ENCODE measurements at regions not wholly inside any gene's neighbourhood (a gene's known extent, or its start where the extent isn't known, plus 50 kb on each side); places are given as distances from the start of the nearest gene placed in this dataset.
"Not testable (repeated sequence)": the region's sequence is repeated elsewhere in the genome, so short reads cannot be mapped to it uniquely, and the experiment has no call there.

DNA sequence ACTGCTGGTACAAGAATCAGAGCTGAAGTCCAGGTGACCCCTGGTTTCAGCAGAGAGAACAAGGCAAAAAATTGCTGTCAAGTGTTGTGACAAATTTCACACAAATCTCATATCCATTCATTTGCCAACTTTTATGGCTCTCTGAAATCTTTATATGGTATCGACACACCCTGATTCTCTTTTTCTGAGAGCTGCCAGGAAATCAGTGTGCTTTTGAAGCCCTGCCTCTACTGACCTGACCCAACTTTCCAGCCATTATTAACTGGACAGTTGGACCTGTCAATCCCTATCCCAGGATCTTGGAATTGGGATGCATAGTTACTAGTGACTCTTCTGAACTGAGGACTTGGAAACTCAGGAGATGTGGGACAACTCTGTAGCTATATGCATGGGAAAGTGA, 288.2 kb upstream of the GADL1 start:
- in situ Hi-C loops (cut with HindIII; ENCODE audit: low pct_unique_long_range_greater_than_20kb, low sequenced_read_pairs) = no loop called here
- DNase-seq (ENCODE audit: low read depth, low spot score) = no peak

- in situ Hi-C loops (cut with HindIII; ENCODE audit: low pct_unique_long_range_greater_than_20kb, low sequenced_read_pairs) = no loop called here
- DNase-seq (ENCODE audit: low read depth, low spot score) = no peak
These were observed 290.0 kb upstream of the GADL1 start for GRCh38 chr3:31184261-31185061.

- DNase-seq (ENCODE audit: low read depth, low spot score) = no peak
- in situ Hi-C loops (cut with HindIII; ENCODE audit: low pct_unique_long_range_greater_than_20kb, low sequenced_read_pairs) = no loop called here
These were observed 290.5 kb upstream of the GADL1 start for GRCh38 chr3:31185062-31185357.

DNA sequence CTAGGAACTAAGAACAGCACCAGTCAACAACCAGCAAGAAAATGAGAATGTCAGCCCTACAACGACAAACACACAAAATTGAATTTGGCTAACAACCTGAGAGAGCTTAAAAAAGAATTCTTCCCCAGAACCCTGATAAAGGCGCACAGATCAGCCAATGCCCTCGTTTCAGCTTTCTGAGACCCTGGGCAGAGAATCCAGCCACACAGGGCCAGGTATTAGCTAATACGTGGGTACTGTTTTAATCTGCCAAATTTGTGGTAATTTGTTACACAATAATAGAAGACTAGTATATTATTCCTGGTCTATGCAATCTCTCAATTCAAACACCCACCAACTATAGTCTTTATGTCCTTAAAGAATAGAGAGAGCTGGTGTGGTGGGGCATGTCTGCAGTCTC, 291.6 kb upstream of the GADL1 start:
- DNase-seq (ENCODE audit: low read depth, low spot score) = no peak
- in situ Hi-C loops (cut with HindIII; ENCODE audit: low pct_unique_long_range_greater_than_20kb, low sequenced_read_pairs) = no loop called here

DNA sequence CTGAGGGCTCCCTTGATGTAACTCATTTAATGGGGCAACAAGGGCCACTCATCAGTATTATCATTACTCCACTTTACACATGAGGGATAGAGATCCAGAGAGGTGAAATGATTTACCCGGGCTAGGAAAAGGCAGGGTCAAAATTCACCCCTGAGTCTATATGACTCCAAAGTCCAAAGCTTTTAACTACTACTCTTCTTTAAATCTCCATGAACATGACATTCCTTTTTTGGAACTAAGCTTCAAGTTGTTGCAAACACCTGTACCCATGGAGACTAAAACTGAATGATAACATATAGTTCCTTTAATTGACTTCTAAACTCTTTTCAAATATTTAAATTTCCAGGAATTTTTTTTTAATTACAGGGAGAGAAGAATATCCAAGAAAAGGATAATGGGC, 292.9 kb upstream of the GADL1 start:
- in situ Hi-C loops (cut with HindIII; ENCODE audit: low pct_unique_long_range_greater_than_20kb, low sequenced_read_pairs) = no loop called here
- DNase-seq (ENCODE audit: low read depth, low spot score) = no peak

GRCh38 chr3:31188112-31188511, 293.7 kb upstream of the GADL1 start:
- in situ Hi-C loops (cut with HindIII; ENCODE audit: low pct_unique_long_range_greater_than_20kb, low sequenced_read_pairs) = no loop called here
- no peak for DNase-seq (ENCODE audit: low read depth, low spot score)

- in situ Hi-C loops (cut with HindIII; ENCODE audit: low pct_unique_long_range_greater_than_20kb, low sequenced_read_pairs) = no loop called here
- DNase-seq (ENCODE audit: low read depth, low spot score) = no peak
These were observed 294.9 kb upstream of the GADL1 start for GRCh38 chr3:31189330-31189729.

- in situ Hi-C loops (cut with HindIII; ENCODE audit: low pct_unique_long_range_greater_than_20kb, low sequenced_read_pairs) = no loop called here
- DNase-seq (ENCODE audit: low read depth, low spot score) = no peak
These were observed 295.5 kb upstream of the GADL1 start for GRCh38 chr3:31189971-31190370.

- in situ Hi-C loops (cut with HindIII; ENCODE audit: low pct_unique_long_range_greater_than_20kb, low sequenced_read_pairs) = no loop called here
- DNase-seq (ENCODE audit: low read depth, low spot score) = no peak
These were observed 296.9 kb upstream of the GADL1 start for GRCh38 chr3:31191354-31191753.

- no peak for DNase-seq (ENCODE audit: low read depth, low spot score)
- in situ Hi-C loops (cut with HindIII; ENCODE audit: low pct_unique_long_range_greater_than_20kb, low sequenced_read_pairs) = no loop called here
These were observed 299.0 kb upstream of the GADL1 start for GRCh38 chr3:31193429-31193828.

- no peak for DNase-seq (ENCODE audit: low read depth, low spot score)
- in situ Hi-C loops (cut with HindIII; ENCODE audit: low pct_unique_long_range_greater_than_20kb, low sequenced_read_pairs) = no loop called here
These were observed 299.4 kb upstream of the GADL1 start for GRCh38 chr3:31193871-31194270.

- DNase-seq (ENCODE audit: low read depth, low spot score) = no peak
- in situ Hi-C loops (cut with HindIII; ENCODE audit: low pct_unique_long_range_greater_than_20kb, low sequenced_read_pairs) = no loop called here
These were observed 301.8 kb upstream of the GADL1 start for GRCh38 chr3:31196261-31196660.

DNA sequence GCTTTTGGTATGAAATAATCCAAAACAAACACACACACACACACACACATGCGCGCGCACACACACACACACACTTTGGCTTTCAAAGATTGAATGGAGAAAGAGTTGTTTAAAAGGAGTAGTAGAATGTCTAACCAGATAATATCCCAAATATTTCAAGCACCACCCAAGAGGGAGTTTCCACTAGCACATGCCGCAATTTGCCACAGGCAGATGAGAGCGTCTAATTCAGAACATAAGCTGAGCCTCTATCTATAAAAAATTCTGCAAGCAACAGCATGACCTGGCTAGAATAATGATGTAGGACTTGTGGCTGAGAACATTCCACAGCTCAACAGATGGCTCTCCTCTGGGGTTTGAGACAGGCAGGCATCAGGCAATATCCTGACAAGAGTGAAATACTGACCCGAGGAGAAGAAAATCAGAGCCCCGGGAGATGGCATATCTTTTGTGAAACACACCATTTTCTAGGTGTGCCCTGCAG, 302.5 kb upstream of the GADL1 start:
- in situ Hi-C loops (cut with HindIII; ENCODE audit: low pct_unique_long_range_greater_than_20kb, low sequenced_read_pairs) = no loop called here
- no peak for DNase-seq (ENCODE audit: low read depth, low spot score)

GRCh38 chr3:31197941-31198340, 303.5 kb upstream of the GADL1 start:
- no peak for DNase-seq (ENCODE audit: low read depth, low spot score)
- in situ Hi-C loops (cut with HindIII; ENCODE audit: low pct_unique_long_range_greater_than_20kb, low sequenced_read_pairs) = no loop called here

DNA sequence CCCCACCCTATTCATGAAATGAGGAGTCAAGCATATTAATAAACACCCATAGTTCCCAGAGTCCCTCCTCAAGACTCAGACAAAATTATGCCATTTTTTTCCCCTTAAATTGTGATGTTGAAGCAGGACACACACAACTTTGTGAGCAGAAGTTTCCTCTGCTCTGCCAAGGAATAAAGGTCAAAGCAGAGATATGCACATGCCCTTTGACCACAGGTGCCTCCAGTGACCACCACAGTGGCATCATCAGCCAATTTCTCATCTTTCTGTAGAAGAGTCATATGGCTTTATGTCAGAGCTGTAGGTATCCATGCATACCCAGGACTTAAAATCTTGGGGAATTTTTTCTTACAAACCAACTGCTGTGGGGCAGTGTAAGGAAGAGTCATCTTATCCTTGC, 304.4 kb upstream of the GADL1 start:
- in situ Hi-C loops (cut with HindIII; ENCODE audit: low pct_unique_long_range_greater_than_20kb, low sequenced_read_pairs) = no loop called here
- no peak for DNase-seq (ENCODE audit: low read depth, low spot score)

- no peak for DNase-seq (ENCODE audit: low read depth, low spot score)
- in situ Hi-C loops (cut with HindIII; ENCODE audit: low pct_unique_long_range_greater_than_20kb, low sequenced_read_pairs) = no loop called here
These were observed 309.7 kb upstream of the GADL1 start for GRCh38 chr3:31203960-31204795.

- DNase-seq (ENCODE audit: low read depth, low spot score); in situ Hi-C loops (cut with HindIII; ENCODE audit: low pct_unique_long_range_greater_than_20kb, low sequenced_read_pairs): not testable (repeated sequence)
These were observed 310.3 kb upstream of the GADL1 start for GRCh38 chr3:31204796-31205056.

- DNase-seq (ENCODE audit: low read depth, low spot score) = no peak
These were observed 315.7 kb upstream of the GADL1 start for GRCh38 chr3:31210068-31210645.

More at GRCh38 chr3:31210068-31210645, 315.7 kb upstream of the GADL1 start:
- in situ Hi-C loops (cut with HindIII; ENCODE audit: low pct_unique_long_range_greater_than_20kb, low sequenced_read_pairs) = no loop called here
